Body of pancreas (tissue), 4 donors: ENCODE measurements at regions not wholly inside any gene's neighbourhood (a gene's known extent, or its start where the extent isn't known, plus 50 kb on each side); places are given as distances from the start of the nearest gene placed in this dataset.

Experiments used
- ATAC-seq: fragments of 150-250 bp; one replicate; pipeline ENCODE4 v1.9.1; 2016
- DNase-seq, 4 donors: peaks; one replicate each; pipeline ENCODE4 v3.0.0-alpha.2; 2019
- H3K27ac ChIP-seq, 4 donors: fragments of 200-600 bp; sonication (generic); 1 replicate in 3 of 4; 2 replicates in 1 of 4; pipeline versions ENCODE4 v1.5.1 to v1.6.1; 2016 to 2019; ENCODE audit warnings: mild to moderate bottlenecking in 1 of 4, mixed read lengths in 1 of 4, moderate library complexity in 1 of 4
- H3K27me3 ChIP-seq, 2 donors: fragments of 200-600 bp; sonication (generic); one replicate each; pipeline ENCODE4 v1.6.0; 2016; ENCODE audit warnings: mild to moderate bottlenecking in 1 of 2
- H3K36me3 ChIP-seq, 2 donors: fragments of 200-600 bp; sonication (generic); replicated peaks in 1 of 2; 2 replicates each; pipeline ENCODE4 v1.5.1; 2016; ENCODE audit warnings: low read depth in 2 of 2; ENCODE audit not compliant: insufficient read depth in 1 of 2
- H3K4me1 ChIP-seq: fragments of 200-600 bp; sonication (generic); one replicate; pipeline ENCODE4 v1.6.0; 2016
- H3K4me3 ChIP-seq, 2 donors: fragments of 200-600 bp; sonication (generic); 1 replicate in 1 of 2; 2 replicates in 1 of 2; pipeline ENCODE4 v1.5.1; 2016 to 2019
- H3K9me3 ChIP-seq, 3 donors: fragments of 200-600 bp; sonication (generic); 1 replicate in 2 of 3; 2 replicates in 1 of 3; pipeline ENCODE4 v1.5.1; 2016
- POLR2A ChIP-seq, 3 donors: fragments of 450-650 bp; IDR thresholded peaks; one replicate each; pipeline ENCODE4 v1.6.1; 2016; ENCODE audit warnings: antibody characterized with exemption in 3 of 3, mild to moderate bottlenecking in 2 of 3
- WGBS, 2 donors: methylation state at CpG; one replicate each; pipeline ENCODE4 v1.1.5; 2017; 5-methylcytosine and 5-hydroxymethylcytosine counted together
- intact Hi-C: fragments of 100-400 bp; cut with DNase I; formaldehyde crosslinking; loops from one replicate; pipeline ENCODE4 v1.15.1; 2023
- TF ChIP-seq, protein P1 (sequence below), 7 experiments: fragments of 450-650 bp in 4 of 7; fragments of 200-600 bp in 3 of 7; sonication (generic) in 3 of 7; IDR thresholded peaks; one replicate each; pipeline ENCODE4 v1.5.1; 2016 to 2019; ENCODE audit warnings: antibody characterized with exemption in 7 of 7

DNA sequence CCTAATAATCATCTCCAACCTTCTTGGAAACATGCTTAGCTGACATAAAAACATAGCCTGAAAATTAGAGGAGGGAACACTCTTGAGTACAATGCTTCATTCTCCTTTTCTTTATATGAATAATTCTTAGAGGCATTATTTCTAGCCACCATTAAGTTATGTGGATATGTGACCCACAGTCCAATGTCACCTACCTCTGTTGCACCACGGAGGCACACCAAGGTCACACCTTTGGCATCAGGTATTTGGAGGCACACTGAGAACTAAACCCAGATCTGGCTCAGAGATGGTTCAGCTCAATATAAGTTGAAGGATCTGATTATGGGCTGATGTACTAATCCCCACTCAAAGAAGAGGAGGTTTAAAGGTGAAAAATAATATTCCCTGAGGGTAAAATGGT lies 385.1 kb downstream of the POM121L12 start:
- Histone ChIP-seq H3K36me3 (no peaks in the 10 kb centered on the region), H3K27ac (no peak overlapping the region), H3K4me3 (no peak overlapping the region), H3K4me1 (no peaks in the 10 kb centered on the region), H3K9me3 (no peaks in the 10 kb centered on the region), H3K27me3 (no peaks in the 10 kb centered on the region)
- no peak for ATAC-seq
- TF ChIP-seq, protein P1, sequence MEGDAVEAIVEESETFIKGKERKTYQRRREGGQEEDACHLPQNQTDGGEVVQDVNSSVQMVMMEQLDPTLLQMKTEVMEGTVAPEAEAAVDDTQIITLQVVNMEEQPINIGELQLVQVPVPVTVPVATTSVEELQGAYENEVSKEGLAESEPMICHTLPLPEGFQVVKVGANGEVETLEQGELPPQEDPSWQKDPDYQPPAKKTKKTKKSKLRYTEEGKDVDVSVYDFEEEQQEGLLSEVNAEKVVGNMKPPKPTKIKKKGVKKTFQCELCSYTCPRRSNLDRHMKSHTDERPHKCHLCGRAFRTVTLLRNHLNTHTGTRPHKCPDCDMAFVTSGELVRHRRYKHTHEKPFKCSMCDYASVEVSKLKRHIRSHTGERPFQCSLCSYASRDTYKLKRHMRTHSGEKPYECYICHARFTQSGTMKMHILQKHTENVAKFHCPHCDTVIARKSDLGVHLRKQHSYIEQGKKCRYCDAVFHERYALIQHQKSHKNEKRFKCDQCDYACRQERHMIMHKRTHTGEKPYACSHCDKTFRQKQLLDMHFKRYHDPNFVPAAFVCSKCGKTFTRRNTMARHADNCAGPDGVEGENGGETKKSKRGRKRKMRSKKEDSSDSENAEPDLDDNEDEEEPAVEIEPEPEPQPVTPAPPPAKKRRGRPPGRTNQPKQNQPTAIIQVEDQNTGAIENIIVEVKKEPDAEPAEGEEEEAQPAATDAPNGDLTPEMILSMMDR (IDR thresholded peaks at IDR 0.05), result no peak
- no peak for TF ChIP-seq POLR2A (IDR thresholded peaks at IDR 0.05)
- no peak for DNase-seq
- 31 to 44% methylated on average over 1 of the region's 1 CpG for WGBS, 2 donors
- intact Hi-C loops, result no loop called here

DNA sequence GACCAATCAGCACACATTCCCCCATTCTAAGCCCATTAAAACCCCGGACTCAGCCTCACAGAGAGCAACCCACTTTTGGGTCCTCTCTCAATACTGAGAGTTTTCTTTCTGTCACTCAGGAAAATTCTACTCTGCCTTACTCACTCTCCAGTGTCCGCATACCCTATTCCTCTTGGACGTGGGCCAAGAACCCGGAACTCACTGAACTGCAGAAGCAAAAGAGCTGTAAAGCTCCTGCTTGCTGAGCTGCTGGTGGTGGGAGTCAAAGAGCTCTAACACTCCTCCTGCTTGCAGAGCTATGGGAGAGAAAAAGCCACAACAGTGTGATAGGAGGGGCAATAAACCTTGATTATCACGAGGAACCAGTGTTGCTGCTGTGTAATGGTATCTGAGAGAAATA lies 386.9 kb downstream of the POM121L12 start:
- no peak for DNase-seq

GRCh38 chr7:53426145-53426750 lies 390.8 kb downstream of the POM121L12 start:
- Histone ChIP-seq H3K9me3 (no peaks in the 10 kb centered on the region), H3K4me1 (no peaks in the 10 kb centered on the region), H3K36me3 (no peaks in the 10 kb centered on the region), H3K27me3 (no peaks in the 10 kb centered on the region), H3K4me3 (no peak overlapping the region), H3K27ac (no peak overlapping the region)
- ATAC-seq, result no peak
- no peak for TF ChIP-seq POLR2A (IDR thresholded peaks at IDR 0.05)
- TF ChIP-seq, protein P1 (IDR thresholded peaks at IDR 0.05), result no peak
- DNase-seq, result no peak
- intact Hi-C loops, result no loop called here
- 52 to 59% methylated on average over 6 of the region's 6 CpGs for WGBS, 2 donors

More for the DNA sequence above, 386.9 kb downstream of the POM121L12 start:
- H3K9me3 ChIP-seq, result no peaks in the 10 kb centered on the region
- intact Hi-C loops, result no loop called here
- TF ChIP-seq POLR2A (IDR thresholded peaks at IDR 0.05), result no peak
- TF ChIP-seq, protein P1 (IDR thresholded peaks at IDR 0.05), result no peak
- 46 to 47% methylated on average over 5 of the region's 5 CpGs for WGBS, 2 donors
- no peaks in the 10 kb centered on the region for H3K36me3 ChIP-seq
- H3K27ac ChIP-seq, result no peak overlapping the region
- H3K4me3 ChIP-seq, result no peak overlapping the region
- no peaks in the 10 kb centered on the region for H3K4me1 ChIP-seq
- no peak for ATAC-seq
- H3K27me3 ChIP-seq, result no peaks in the 10 kb centered on the region

DNA sequence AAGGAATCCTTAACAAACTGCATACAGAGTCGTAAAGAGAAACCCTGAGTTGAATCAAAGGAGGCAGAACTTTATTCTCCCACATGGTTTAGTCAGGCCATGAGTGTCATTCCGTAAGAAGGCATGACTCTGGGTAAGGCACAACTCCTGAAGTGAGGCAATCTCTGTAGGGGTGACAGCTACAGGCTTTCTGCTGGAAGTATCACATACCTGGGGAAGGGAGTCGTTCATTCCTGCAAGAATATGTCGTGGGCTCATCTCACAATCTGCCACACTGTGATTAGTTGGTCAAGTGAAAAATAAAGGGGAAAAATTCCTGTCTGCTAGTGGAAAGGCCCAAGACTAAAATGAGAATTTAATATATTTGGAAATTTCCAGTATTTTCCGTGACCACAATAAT lies 392.6 kb downstream of the POM121L12 start:
- no peaks in the 10 kb centered on the region for H3K4me1 ChIP-seq
- intact Hi-C loops, result no loop called here
- H3K27me3 ChIP-seq, result no peaks in the 10 kb centered on the region
- no peaks in the 10 kb centered on the region for H3K9me3 ChIP-seq
- ATAC-seq (no peak), DNase-seq (no peak)
- 60 to 64% methylated on average over 5 of the region's 5 CpGs for WGBS, 2 donors
- no peak overlapping the region for H3K4me3 ChIP-seq
- H3K27ac ChIP-seq, result no peak overlapping the region
- TF ChIP-seq POLR2A (IDR thresholded peaks at IDR 0.05), result no peak
- TF ChIP-seq, protein P1 (IDR thresholded peaks at IDR 0.05), result no peak
- H3K36me3 ChIP-seq, result no peaks in the 10 kb centered on the region

GRCh38 chr7:53431901-53432300 lies 396.5 kb downstream of the POM121L12 start:
- H3K27me3 ChIP-seq, result no peaks in the 10 kb centered on the region
- H3K9me3 ChIP-seq, result no peaks in the 10 kb centered on the region
- no peaks in the 10 kb centered on the region for H3K4me1 ChIP-seq
- no peak overlapping the region for H3K27ac ChIP-seq
- WGBS, 2 donors, result 71 to 75% methylated on average over 4 of the region's 4 CpGs
- no peaks in the 10 kb centered on the region for H3K36me3 ChIP-seq
- H3K4me3 ChIP-seq, result no peak overlapping the region
- no peak for DNase-seq
- intact Hi-C loops, result no loop called here
- TF ChIP-seq, protein P1 (IDR thresholded peaks at IDR 0.05), result no peak
- no peak for TF ChIP-seq POLR2A (IDR thresholded peaks at IDR 0.05)
- no peak for ATAC-seq
